NT2/D1 (cell line): ENCODE measurements at regions not wholly inside any gene's neighbourhood (a gene's known extent, or its start where the extent isn't known, plus 50 kb on each side); places are given as distances from the start of the nearest gene placed in this dataset.

Experiments
- DNase-seq: peaks from one replicate; pipeline ENCODE4 v3.0.0-alpha.2; 2011; ENCODE audit warnings: low read depth, low spot score
- H3K27me3 ChIP-seq: 2 replicates; pipeline ENCODE4 v1.6.0; 2011; ENCODE audit warnings: mild to moderate bottlenecking; ENCODE audit not compliant: insufficient read length, insufficient read depth
- H3K36me3 ChIP-seq: 2 replicates; pipeline ENCODE4 v1.6.1; 2011; ENCODE audit warnings: mild to moderate bottlenecking, low read length, mixed read lengths; ENCODE audit not compliant: insufficient read depth, insufficient read length
- H3K4me1 ChIP-seq: 2 replicates; pipeline ENCODE4 v1.5.1; 2011; ENCODE audit not compliant: insufficient read depth, insufficient read length
- H3K4me3 ChIP-seq: 2 replicates; pipeline ENCODE4 v1.5.1; 2011; ENCODE audit warnings: low read depth; ENCODE audit not compliant: insufficient read length
- H3K9ac ChIP-seq: 2 replicates; pipeline ENCODE4 v1.6.0; 2011; ENCODE audit warnings: low read depth; ENCODE audit not compliant: insufficient read length
- H3K9me3 ChIP-seq: 2 replicates; pipeline ENCODE4 v1.5.1; 2011; ENCODE audit warnings: mild to moderate bottlenecking, low read length; ENCODE audit not compliant: insufficient read depth
- SUZ12 ChIP-seq: IDR thresholded peaks from 2 replicates; pipeline ENCODE4 v1.6.1; 2011; ENCODE audit not compliant: insufficient read length, insufficient read depth; ENCODE audit errors: extremely low read depth
- YY1 ChIP-seq: IDR thresholded peaks from 2 replicates; pipeline ENCODE4 v1.6.1; 2011; ENCODE audit not compliant: insufficient read length, insufficient read depth
- ZNF274 ChIP-seq: IDR thresholded peaks from 2 replicates; pipeline ENCODE4 v1.6.1; 2011; ENCODE audit warnings: mild to moderate bottlenecking, low read depth, low read length

DNA sequence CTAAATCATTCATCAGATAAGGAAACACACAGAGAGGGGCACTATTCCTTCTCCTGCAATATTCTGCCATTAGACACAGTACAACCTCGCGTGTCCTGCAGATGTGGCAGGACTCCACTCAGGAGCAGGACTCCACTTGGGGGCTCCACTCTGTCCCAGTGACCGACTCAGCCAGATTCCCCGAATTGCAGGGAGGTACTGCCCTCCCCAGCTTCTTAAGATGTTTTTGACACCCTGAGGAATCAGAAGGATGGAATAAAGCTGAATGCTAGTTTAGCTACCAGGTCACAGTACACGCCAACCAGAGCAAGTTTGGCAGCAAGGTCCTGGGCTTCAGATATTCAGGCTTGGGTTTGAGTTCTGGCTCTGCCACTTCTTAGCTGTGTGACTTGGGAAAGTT, 99.3 kb upstream of the USP47 start:
- no peaks in the 10 kb centered on the region for H3K36me3 ChIP-seq
- TF ChIP-seq ZNF274 (no peak), YY1 (no peak), SUZ12 (no peak)
- no peak for DNase-seq

DNA sequence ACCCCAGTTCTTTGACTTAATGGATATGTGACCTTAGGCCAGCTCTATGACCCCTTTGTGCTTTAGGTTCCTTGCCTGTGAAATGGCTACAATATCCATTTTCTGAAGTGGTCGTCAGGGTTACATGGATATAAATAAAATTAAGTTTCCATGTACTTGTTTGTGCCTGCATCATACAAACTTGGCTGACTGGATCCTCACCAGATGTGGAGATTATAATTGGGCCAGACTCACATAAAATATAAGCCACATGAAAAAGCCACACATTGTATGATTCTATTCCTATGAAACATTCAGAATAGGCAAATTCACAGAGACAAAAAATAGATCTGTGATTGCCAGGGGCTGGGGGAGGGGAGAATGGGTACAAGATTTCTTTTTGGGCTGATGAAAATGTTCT, 100.9 kb upstream of the USP47 start:
- no peaks in the 10 kb centered on the region for H3K4me1 ChIP-seq
- no peaks in the 10 kb centered on the region for H3K9me3 ChIP-seq
- H3K27me3 ChIP-seq: no peaks in the 10 kb centered on the region
- H3K4me3 ChIP-seq: no peak overlapping the region
- no peak for DNase-seq
- TF ChIP-seq SUZ12: no peak
- TF ChIP-seq ZNF274: no peak
- no peak for TF ChIP-seq YY1
- no peaks in the 10 kb centered on the region for H3K36me3 ChIP-seq
- no peak overlapping the region for H3K9ac ChIP-seq

More for the DNA sequence above, 99.3 kb upstream of the USP47 start:
- H3K9me3 ChIP-seq: no peaks in the 10 kb centered on the region
- H3K27me3 ChIP-seq: no peaks in the 10 kb centered on the region
- no peak overlapping the region for H3K4me3 ChIP-seq
- H3K9ac ChIP-seq: no peak overlapping the region
- no peaks in the 10 kb centered on the region for H3K4me1 ChIP-seq

DNA sequence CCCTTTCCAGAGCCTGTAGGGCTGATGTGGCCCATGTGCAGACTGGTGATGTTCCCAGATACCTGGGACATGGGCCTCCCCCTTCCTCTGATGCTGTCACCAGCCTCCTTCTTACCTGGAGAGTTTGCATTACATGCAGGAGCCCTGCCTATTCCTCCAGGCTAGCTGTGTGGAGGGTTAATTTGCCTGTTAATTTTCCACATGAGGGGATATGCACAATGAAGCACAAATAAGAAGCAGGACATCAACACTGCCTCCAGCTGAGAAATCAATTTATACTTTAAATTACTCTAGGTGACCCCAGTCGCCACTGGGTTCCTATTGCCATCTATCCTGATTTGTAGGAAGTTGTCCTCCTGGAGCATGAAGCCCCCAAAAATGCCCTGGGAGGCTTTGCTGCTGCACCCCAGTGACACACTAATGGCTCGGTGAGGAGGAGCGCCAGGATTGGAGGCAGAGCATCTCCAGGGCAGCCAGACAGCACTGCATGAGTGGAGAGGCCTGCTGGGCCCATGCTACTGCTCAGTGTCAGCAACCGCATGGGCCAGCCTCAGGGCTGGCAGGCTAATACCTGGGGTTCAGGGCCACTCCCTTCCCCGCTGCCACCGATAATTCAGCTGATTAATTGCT, 101.6 kb upstream of the USP47 start:
- H3K4me3 ChIP-seq: no peak overlapping the region
- no peaks in the 10 kb centered on the region for H3K9me3 ChIP-seq
- DNase-seq: no peak
- no peak for TF ChIP-seq YY1
- TF ChIP-seq ZNF274: no peak
- no peak for TF ChIP-seq SUZ12
- no peaks in the 10 kb centered on the region for H3K27me3 ChIP-seq
- H3K9ac ChIP-seq: no peak overlapping the region
- no peaks in the 10 kb centered on the region for H3K36me3 ChIP-seq
- H3K4me1 ChIP-seq: no peaks in the 10 kb centered on the region

DNA sequence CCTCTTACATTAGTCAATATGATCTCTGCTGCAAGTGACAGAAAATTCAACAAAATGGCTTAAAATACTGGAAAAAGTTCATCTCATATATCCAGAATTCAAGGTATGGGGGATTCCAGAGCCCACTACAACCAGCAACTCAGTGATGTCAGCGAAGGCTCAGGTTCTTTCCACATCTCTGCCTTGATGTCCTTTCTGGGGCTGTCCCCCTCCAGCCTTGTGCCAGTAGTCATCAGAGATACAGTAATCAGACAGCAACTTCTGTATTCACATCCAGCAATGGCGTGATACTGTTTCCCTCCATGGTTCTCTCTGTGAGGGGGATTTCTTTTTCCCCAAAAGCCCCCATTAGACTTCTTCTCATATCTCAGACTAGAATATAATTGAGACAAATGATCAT, 103.4 kb upstream of the USP47 start:
- Histone ChIP-seq H3K4me1 (no peaks in the 10 kb centered on the region), H3K4me3 (no peak overlapping the region), H3K36me3 (no peaks in the 10 kb centered on the region), H3K9ac (no peak overlapping the region), H3K27me3 (no peaks in the 10 kb centered on the region), H3K9me3 (no peaks in the 10 kb centered on the region)
- TF ChIP-seq SUZ12 (no peak), YY1 (no peak), ZNF274 (no peak)
- no peak for DNase-seq

DNA sequence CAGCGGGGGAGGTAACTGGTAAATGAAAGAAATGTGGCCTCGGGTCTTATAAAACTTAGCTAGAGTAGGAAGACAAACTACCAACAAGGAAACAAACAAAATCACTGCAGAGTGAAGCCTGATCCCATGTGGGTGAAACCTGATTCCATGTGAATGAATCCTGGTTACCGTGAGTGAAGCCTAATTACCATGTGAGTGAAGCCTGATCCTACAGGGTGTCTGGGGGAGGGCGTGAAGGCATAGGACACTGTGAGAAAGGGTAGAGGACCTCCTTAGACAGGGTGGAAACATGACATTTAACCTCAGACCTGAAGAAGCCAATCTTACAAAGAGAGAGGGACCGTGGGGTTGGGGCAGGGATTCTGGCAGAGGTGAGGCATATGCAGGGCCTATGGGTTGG, 106.2 kb upstream of the USP47 start:
- H3K36me3 ChIP-seq: no peaks in the 10 kb centered on the region
- no peaks in the 10 kb centered on the region for H3K4me1 ChIP-seq
- TF ChIP-seq ZNF274: no peak
- no peak for TF ChIP-seq YY1
- no peak for TF ChIP-seq SUZ12
- DNase-seq: no peak
- H3K27me3 ChIP-seq: no peaks in the 10 kb centered on the region
- no peaks in the 10 kb centered on the region for H3K9me3 ChIP-seq
- H3K4me3 ChIP-seq: no peak overlapping the region
- H3K9ac ChIP-seq: no peak overlapping the region

DNA sequence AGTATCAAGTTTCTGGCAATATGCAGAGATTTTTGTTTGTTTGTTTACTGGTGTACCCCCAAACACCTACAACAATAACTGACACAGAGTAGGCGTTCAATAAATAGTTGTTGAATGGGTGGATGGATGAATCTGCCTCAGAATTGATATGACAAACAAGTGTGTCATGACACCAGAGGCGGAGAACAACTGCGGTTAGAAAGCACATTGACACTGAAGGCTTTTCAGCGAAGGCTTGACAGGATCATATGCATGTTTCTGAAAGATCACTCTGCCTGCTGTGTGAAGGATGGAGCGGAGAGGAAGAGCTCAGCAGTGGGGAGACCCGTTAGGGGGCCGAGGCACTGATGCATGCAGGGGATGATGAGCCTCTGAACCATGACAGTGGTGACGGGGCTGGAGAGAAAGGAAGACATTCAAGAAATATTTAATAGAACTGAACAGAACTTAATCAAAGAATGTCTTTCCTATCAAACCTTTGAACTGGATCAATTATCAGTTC, 108.5 kb upstream of the USP47 start:
- no peak overlapping the region for H3K9ac ChIP-seq
- H3K4me3 ChIP-seq: no peak overlapping the region
- no peak for DNase-seq
- no peaks in the 10 kb centered on the region for H3K9me3 ChIP-seq
- no peaks in the 10 kb centered on the region for H3K27me3 ChIP-seq
- no peaks in the 10 kb centered on the region for H3K36me3 ChIP-seq
- TF ChIP-seq ZNF274 (no peak), YY1 (no peak), SUZ12 (no peak)
- H3K4me1 ChIP-seq: no peaks in the 10 kb centered on the region

DNA sequence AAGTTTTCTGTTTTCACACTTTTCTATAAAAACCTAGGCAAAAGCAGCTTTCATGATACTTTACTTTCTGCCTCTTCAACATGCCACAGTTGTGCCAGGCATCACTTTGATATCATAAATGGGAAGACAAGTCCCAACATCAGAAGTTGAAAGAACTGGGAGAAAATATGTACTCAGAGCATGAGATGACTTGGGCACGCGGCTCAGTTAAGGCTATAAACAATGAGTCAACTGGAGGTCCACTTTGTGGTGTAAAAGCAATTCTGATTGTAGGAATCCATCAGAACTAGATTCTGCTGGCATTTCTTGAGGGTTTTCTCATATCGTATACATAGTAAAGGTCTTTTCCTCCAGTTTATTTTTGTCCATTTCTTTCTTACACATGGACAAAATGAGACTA, 109.7 kb upstream of the USP47 start:
- Histone ChIP-seq H3K4me1 (no peaks in the 10 kb centered on the region), H3K27me3 (no peaks in the 10 kb centered on the region), H3K36me3 (no peaks in the 10 kb centered on the region), H3K4me3 (no peak overlapping the region), H3K9me3 (no peaks in the 10 kb centered on the region), H3K9ac (no peak overlapping the region)
- no peak for DNase-seq
- TF ChIP-seq ZNF274 (no peak), YY1 (no peak), SUZ12 (no peak)

DNA sequence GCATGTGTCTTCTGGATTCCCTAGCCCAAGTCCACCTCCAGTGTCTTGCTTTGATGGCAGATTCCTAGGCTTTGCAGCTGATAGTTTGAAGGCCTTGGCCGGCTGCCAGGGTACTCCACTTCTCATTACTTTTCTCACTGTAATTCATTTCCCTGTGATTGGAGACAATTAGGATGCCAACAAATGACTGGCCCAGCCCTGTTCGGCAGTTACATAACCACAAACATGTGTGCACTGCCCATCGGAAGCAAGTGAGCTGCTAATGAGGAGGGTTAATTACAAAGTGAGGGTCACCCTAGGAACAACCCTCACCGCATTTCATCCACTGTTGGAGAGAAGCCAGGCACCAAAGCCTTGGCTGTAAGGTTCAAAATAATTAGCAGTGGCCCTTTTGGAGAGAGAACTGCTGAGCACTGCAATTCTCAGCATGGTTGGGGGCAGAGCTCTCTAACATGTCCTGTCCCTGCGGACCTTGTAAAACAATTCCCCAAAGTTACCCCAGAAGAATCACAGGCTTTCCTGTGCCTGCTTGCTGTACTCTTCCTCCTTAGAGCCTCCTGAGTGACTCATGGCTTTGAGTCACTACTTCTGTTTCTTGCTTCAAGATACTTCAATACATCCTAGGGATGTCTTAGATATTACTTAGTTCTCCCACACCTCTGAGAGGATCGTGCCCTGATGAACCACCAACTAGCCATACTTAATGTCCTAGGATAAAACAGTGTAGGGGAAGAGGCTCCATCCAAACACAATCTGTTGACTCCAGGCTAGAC, 109.7 kb upstream of the GALNT18 start:
- Histone ChIP-seq H3K4me1 (no peaks in the 10 kb centered on the region), H3K9me3 (no peaks in the 10 kb centered on the region), H3K9ac (no peak overlapping the region), H3K36me3 (no peaks in the 10 kb centered on the region), H3K27me3 (no peaks in the 10 kb centered on the region), H3K4me3 (no peak overlapping the region)
- TF ChIP-seq ZNF274: no peak
- TF ChIP-seq SUZ12: no peak
- no peak for TF ChIP-seq YY1
- no peak for DNase-seq
